Effector memory CD8-positive, alpha-beta T cell (primary cell): ENCODE measurements at regions not wholly inside any gene's neighbourhood (a gene's known extent, or its start where the extent isn't known, plus 50 kb on each side); places are given as distances from the start of the nearest gene placed in this dataset.

ENCODE experiments used
- ATAC-seq: fragments of 150-1000 bp; cut with Tn5 transposase; replicated peaks from 2 replicates; pipeline ENCODE4 v1.10.0; 2021; ENCODE audit warnings: mild to moderate bottlenecking, moderate library complexity
- DNase-seq, 3 experiments: peaks; one replicate each; pipeline ENCODE4 v3.0.0; 2021
- H3K27ac Mint-ChIP-seq, 2 donors: one replicate each; pipeline ENCODE4 v1.8.0; 2022; ENCODE audit warnings: mild to moderate bottlenecking in 2 of 2, mixed read lengths in 2 of 2, moderate library complexity in 2 of 2
- H3K27me3 Mint-ChIP-seq, 2 donors: one replicate each; pipeline ENCODE4 v1.8.0; 2022; ENCODE audit warnings: mixed read lengths in 2 of 2
- H3K36me3 Mint-ChIP-seq: one replicate; pipeline ENCODE4 v1.8.0; 2022; ENCODE audit warnings: mild to moderate bottlenecking, moderate library complexity, mixed read lengths; ENCODE audit not compliant: insufficient read depth
- H3K4me1 Mint-ChIP-seq, 2 donors: one replicate each; pipeline ENCODE4 v1.8.0; 2022; ENCODE audit warnings: low read depth in 2 of 2, mixed read lengths in 2 of 2
- H3K4me3 Mint-ChIP-seq, 2 donors: one replicate each; pipeline ENCODE4 v1.8.0; 2022; ENCODE audit warnings: mild to moderate bottlenecking in 2 of 2, mixed read lengths in 2 of 2, moderate library complexity in 2 of 2
- H3K9me3 Mint-ChIP-seq, 2 donors: one replicate each; pipeline ENCODE4 v1.8.0; 2022; ENCODE audit warnings: mixed read lengths in 2 of 2

DNA sequence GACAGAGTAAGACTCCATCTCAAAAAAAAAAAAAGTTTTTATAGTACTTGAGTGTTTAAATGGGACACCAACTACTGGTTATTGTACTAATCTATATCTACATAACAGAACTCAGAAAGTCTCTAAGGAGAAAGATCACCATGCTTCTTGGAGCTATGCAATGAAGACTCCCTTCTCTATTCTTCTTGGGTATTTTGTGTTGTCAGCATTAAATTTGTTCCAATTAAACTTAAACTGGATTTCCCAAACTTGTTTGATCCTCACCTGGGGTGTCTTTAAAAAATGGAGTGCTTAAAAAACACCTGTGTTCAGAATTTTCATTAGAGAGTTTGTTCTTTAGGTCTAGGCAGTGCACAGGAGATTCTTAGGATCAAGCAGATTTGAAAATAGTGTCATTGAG is 536.0 kb downstream of the GATA3 start:
- Mint-ChIP-seq H3K4me3 (no peak overlapping the region), H3K4me1 (no peaks in the 10 kb centered on the region), H3K27me3 (peaks cover 42 to 59% of the 10 kb centered on the region in 2 donors), H3K27ac (no peak overlapping the region), H3K36me3 (no peaks in the 10 kb centered on the region), H3K9me3 (no peaks in the 10 kb centered on the region)
- no peak for DNase-seq
- no peak for ATAC-seq

DNA sequence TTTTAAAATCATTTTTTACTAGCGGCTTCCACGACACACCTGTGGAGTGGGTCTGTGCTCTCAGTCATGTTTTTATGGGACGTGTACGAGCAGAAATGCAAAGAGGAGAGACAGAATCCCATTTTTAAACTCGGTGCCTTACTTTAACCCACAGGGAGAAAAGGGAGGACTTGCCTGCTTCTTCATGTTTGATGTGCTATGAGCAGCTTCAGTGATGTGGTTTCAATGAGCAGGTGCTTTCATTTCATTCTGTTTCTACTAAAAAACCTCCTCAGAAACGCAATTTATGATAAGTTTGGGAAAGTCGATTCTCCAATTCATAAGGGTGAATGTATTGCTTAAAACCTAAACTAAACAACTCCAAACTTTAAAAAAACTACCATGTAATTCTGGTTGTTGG is 537.2 kb downstream of the GATA3 start:
- Mint-ChIP-seq H3K36me3 (no peaks in the 10 kb centered on the region), H3K9me3 (no peaks in the 10 kb centered on the region), H3K27me3 (peaks cover 42 to 59% of the 10 kb centered on the region in 2 donors), H3K4me3 (no peak overlapping the region), H3K4me1 (no peaks in the 10 kb centered on the region), H3K27ac (no peak overlapping the region)
- ATAC-seq = no peak
- DNase-seq = no peak

DNA sequence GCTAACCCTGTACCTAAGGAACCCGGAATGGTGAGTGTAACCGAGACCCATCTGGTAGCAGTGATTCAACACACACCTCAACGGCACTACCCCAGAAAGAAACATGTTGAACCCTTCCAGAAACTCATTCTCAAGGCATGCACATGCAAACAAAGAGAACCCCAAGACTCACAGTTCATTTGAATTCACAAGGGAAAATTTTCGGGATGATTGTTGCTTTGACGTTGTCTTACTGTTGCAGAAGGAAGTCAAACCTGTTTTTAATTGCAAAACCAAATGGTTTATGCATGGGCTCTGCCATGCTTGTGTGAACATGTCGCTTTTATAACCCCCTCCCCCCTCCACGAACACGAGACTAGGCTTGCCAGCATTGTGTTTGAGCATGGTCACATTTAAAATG is 539.7 kb downstream of the GATA3 start:
- Mint-ChIP-seq H3K4me1 (no peaks in the 10 kb centered on the region), H3K36me3 (no peaks in the 10 kb centered on the region), H3K27me3 (peaks cover 18 to 39% of the 10 kb centered on the region in 2 donors), H3K4me3 (no peak overlapping the region), H3K27ac (no peak overlapping the region), H3K9me3 (no peaks in the 10 kb centered on the region)
- ATAC-seq (no peak), DNase-seq (no peak)

DNA sequence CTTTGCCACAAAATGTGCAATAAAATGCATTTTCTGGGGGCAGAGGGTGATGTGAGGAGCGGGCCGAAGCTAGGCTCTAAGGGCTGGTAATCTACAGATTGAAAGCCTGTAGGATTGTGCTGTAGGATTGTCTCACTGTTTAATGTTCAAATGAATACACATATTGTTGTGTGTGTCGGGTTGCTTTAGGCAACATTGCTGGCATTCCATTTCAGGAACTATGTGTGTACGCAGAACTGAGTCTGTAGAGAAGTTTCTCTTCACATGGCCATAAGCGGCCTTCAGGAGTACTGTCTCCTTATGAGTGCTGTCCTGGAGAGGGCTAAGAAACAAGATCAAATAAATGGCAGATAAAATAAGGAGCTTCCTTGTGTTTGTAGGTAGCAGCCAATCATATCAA is 540.2 kb downstream of the GATA3 start:
- H3K4me1 Mint-ChIP-seq = no peaks in the 10 kb centered on the region
- ATAC-seq = no peak
- no peak overlapping the region for H3K27ac Mint-ChIP-seq
- H3K27me3 Mint-ChIP-seq = peaks cover 15 to 41% of the 10 kb centered on the region in 2 donors
- no peaks in the 10 kb centered on the region for H3K9me3 Mint-ChIP-seq
- H3K36me3 Mint-ChIP-seq = no peaks in the 10 kb centered on the region
- H3K4me3 Mint-ChIP-seq = no peak overlapping the region
- DNase-seq = no peak

DNA sequence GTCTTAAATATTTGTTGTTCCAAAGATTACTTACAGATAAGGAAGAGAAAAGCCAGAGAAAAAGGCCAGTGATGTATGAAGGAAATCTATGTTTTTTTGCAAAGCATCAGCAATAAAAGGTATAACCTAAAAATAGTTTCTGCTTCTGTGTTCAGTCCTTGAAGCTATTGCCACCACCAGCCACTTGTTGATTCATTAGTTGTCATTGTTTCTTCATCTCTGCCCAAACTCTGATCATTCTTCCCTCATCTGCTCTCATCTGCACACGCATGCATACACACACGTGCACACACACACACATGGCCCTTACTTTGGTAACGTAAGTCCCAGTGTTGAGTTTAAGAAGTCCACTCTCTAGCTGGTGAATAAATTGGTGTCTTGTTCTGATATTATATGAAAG is 540.7 kb downstream of the GATA3 start:
- no peak for ATAC-seq
- Mint-ChIP-seq H3K36me3 (no peaks in the 10 kb centered on the region), H3K9me3 (no peaks in the 10 kb centered on the region), H3K4me3 (no peak overlapping the region), H3K4me1 (no peaks in the 10 kb centered on the region), H3K27ac (no peak overlapping the region), H3K27me3 (peaks cover 10 to 44% of the 10 kb centered on the region in 2 donors)
- no peak for DNase-seq

DNA sequence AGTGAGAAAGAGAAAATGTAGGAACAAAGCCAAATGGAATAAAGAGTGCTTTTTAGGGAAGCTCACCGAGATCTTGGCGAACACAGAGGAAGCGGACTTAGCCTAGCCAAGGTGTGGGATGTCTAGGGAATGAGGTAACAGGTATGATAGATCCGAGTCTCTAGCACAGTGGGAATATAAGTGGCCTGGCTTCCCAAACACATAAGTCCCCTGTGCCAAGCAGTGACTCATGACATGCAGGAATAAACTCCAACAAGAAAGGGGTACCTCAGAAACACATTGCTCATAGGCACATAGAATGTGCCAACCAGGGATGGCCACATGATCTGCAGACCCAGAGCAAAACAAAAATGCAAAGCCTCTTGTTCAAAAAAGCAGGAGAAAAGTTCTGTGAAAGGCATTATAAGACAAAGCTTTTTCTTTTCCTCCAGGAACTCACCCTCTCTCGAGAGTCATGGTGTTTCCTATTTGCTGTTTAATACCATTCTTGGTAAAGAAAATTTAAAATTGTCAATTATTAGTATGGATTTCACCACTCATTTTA is 542.5 kb downstream of the GATA3 start:
- no peak for DNase-seq
- ATAC-seq = no peak
- H3K9me3 Mint-ChIP-seq = no peaks in the 10 kb centered on the region
- no peaks in the 10 kb centered on the region for H3K4me1 Mint-ChIP-seq
- no peaks in the 10 kb centered on the region for H3K36me3 Mint-ChIP-seq
- H3K4me3 Mint-ChIP-seq = no peak overlapping the region
- H3K27me3 Mint-ChIP-seq = peaks cover 8 to 29% of the 10 kb centered on the region in 2 donors
- no peak overlapping the region for H3K27ac Mint-ChIP-seq

DNA sequence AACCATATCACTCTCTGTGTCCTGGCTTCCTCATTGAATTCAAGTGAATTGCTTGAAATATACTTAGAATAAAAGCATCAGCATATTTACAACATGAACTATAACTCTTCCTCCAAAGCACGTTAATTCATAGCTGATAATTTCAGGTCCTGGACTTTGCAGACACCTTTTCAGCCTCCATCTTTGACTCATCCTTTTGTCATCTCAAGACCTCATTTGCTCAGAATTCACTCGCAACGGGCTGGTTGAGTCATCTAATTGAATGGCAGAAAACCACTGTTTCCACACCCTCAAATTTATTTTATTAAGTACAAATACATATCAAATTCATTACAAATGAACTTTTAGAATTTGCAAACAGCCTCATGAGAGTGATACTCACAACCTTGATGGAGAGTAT is 545.7 kb downstream of the GATA3 start:
- Mint-ChIP-seq H3K4me1 (no peaks in the 10 kb centered on the region), H3K27me3 (peaks cover 19 to 47% of the 10 kb centered on the region in 2 donors), H3K36me3 (no peaks in the 10 kb centered on the region), H3K9me3 (no peaks in the 10 kb centered on the region), H3K27ac (no peak overlapping the region), H3K4me3 (no peak overlapping the region)
- ATAC-seq (no peak), DNase-seq (no peak)

DNA sequence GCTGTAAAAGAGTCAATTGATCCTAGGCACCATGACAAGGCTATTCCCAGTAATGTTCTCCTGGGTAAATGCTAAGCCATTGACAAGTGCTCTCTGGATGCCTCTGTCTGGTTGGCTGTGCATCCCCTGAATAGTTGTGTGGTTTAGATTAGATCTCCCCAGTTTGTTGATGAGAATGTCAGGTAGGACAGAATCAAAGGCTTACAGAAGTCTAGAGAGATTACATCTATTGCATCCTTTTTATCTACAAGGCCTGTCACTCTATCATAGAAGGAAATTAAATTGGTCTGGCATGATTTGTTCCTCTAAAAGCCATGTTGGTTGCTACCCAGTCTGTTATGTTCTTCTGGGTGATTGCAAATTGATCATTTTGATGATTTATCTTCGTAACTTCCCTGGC is 548.3 kb downstream of the GATA3 start:
- ATAC-seq = no peak
- no peak overlapping the region for H3K27ac Mint-ChIP-seq
- peaks cover 33 to 42% of the 10 kb centered on the region in 2 donors for H3K27me3 Mint-ChIP-seq
- H3K9me3 Mint-ChIP-seq = no peaks in the 10 kb centered on the region
- no peaks in the 10 kb centered on the region for H3K36me3 Mint-ChIP-seq
- H3K4me1 Mint-ChIP-seq = no peaks in the 10 kb centered on the region
- DNase-seq = no peak
- H3K4me3 Mint-ChIP-seq = no peak overlapping the region

DNA sequence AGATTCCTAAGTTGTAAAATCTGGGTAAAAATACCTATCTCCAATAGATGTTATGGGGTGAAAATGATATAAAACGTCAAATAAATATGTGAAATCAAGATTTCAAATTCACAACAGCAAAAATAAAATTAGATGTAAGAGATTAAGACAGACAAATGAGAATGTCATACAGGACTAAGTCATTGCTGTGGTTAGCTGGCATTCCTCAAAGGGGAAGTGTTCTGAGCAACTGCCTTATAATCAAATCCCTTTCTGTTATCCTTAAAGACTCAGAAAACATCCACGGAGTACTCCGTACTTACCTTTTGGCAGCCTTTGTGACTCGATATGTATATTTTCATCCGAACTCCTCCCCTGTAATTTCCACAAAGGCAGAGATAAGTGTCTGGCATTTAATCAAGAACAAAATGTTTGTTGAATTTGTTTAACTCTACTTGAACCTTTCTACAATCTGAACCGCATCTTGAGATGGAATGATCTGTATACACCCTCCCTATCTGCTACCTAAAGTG is 559.6 kb downstream of the GATA3 start:
- Mint-ChIP-seq H3K9me3 (peaks cover 2 to 6% of the 10 kb centered on the region in 2 donors), H3K4me1 (no peaks in the 10 kb centered on the region), H3K36me3 (no peaks in the 10 kb centered on the region), H3K27me3 (peaks cover 20 to 28% of the 10 kb centered on the region in 2 donors), H3K4me3 (no peak overlapping the region), H3K27ac (no peak overlapping the region)
- ATAC-seq (no peak), DNase-seq (no peak)

DNA sequence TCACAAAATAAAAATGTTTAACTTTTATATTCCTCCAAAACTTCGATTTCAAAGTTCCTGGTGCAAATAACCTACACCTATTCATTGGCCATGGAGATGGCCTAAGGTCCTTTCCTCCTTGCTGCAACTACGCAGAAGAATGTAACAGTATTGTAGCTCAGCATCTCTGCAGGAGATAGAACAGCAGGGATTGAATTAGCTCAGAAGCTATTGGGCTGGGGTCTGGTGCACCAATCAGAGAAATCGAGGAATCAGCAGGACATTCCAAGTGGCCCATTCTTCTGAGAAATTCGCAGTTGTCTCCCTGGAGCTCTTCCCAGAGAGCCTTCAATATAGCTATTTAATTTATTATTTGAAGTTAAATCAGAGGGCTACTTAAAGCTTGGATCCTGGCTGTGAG is 560.6 kb downstream of the GATA3 start:
- Mint-ChIP-seq H3K4me3 (no peak overlapping the region), H3K4me1 (no peaks in the 10 kb centered on the region), H3K27me3 (peaks cover 20 to 38% of the 10 kb centered on the region in 2 donors), H3K9me3 (peaks cover 2 to 6% of the 10 kb centered on the region in 2 donors), H3K27ac (no peak overlapping the region), H3K36me3 (no peaks in the 10 kb centered on the region)
- no peak for DNase-seq
- no peak for ATAC-seq

DNA sequence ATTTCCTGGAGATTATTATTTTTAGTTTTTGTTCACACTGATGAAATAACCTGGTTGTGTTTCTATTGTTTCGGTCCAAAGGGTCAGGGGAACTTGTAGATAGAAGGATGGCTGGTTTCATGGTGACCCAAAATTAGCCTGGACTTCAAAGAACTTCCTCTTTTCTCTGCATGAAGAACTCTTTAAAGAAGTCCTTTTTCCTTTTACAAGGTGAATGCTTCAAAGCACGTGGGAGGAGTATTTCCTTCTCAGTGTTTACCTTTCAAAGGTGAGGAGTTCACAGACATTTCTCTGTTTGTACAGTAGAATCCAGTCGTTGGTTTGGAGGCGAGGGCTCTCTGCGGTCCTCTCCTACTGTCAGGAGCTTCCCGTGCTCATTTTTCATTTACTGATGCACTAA is 561.7 kb downstream of the GATA3 start:
- DNase-seq (no peak), ATAC-seq (no peak)
- Mint-ChIP-seq H3K27ac (no peak overlapping the region), H3K36me3 (no peaks in the 10 kb centered on the region), H3K9me3 (peaks cover 2 to 6% of the 10 kb centered on the region in 2 donors), H3K27me3 (peaks cover 20 to 38% of the 10 kb centered on the region in 2 donors), H3K4me1 (no peaks in the 10 kb centered on the region), H3K4me3 (no peak overlapping the region)

DNA sequence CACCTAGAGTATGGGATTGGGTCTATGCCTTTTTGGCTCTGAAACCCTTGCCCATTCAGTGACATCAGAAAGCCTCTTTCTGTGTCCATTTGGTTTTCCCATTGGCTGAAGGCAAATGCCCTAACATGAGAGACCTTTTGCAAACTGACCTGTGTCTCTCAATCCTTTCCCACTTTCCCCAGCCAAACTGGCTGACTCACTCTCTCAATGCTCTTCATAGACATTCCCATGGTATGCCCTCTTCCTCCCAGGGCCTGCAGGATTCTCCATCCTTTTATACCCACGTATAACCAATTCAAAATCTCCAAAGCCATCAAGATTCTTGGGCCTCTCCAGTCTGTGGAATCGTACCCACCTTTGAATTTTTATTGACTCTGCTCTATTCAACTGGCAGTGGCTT is 563.3 kb downstream of the GATA3 start:
- Mint-ChIP-seq H3K9me3 (no peaks in the 10 kb centered on the region), H3K4me1 (no peaks in the 10 kb centered on the region), H3K27me3 (peaks cover 14 to 48% of the 10 kb centered on the region in 2 donors), H3K36me3 (no peaks in the 10 kb centered on the region), H3K27ac (no peak overlapping the region), H3K4me3 (no peak overlapping the region)
- ATAC-seq = no peak
- DNase-seq = no peak

DNA sequence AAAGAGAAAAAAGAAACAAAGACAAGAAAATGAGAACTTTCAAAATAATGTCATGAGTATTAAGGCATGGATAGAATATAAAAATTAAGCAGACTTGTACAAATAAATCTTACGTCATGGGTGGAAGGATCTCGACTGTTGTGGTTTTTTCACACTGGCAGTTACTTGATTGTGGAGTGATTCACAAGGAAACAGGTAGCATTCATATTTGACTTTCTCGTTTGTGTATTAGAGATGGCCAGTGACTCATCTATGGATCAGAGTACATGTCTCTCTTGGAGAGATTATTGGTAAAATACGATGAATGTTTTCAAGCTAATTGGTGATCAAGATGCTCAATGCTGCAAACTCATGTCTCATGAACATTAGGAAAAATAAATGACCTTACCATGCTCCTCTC is 564.3 kb downstream of the GATA3 start:
- H3K4me1 Mint-ChIP-seq = no peaks in the 10 kb centered on the region
- DNase-seq (no peak), ATAC-seq (no peak)
- H3K9me3 Mint-ChIP-seq = no peaks in the 10 kb centered on the region
- no peak overlapping the region for H3K4me3 Mint-ChIP-seq
- H3K36me3 Mint-ChIP-seq = no peaks in the 10 kb centered on the region
- H3K27ac Mint-ChIP-seq = no peak overlapping the region
- H3K27me3 Mint-ChIP-seq = peaks cover 10 to 48% of the 10 kb centered on the region in 2 donors

DNA sequence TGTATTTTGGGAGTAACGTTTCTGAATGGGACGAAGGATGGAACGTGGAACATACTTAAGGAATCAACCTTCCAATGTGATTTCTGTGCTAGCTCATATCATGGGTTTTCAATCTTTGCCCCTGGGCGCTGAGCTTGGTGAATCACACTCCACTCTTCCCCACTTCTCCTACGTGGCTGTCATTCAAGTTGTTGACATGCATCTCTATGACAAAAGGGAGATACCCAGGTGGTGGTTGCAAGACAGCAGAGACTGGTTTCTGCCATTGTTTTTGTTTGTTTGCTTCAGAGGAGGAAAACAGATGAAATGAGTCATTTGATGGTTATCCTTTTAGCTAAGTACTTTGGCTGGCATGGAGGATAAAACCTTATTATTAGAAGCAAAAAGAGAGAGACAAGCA is 573.9 kb downstream of the GATA3 start:
- no peaks in the 10 kb centered on the region for H3K4me1 Mint-ChIP-seq
- H3K36me3 Mint-ChIP-seq = no peaks in the 10 kb centered on the region
- no peak overlapping the region for H3K27ac Mint-ChIP-seq
- H3K9me3 Mint-ChIP-seq = no peaks in the 10 kb centered on the region
- H3K27me3 Mint-ChIP-seq = peaks cover 28% of the 10 kb centered on the region in 2 donors
- no peak overlapping the region for H3K4me3 Mint-ChIP-seq
- ATAC-seq (no peak), DNase-seq (no peak)

DNA sequence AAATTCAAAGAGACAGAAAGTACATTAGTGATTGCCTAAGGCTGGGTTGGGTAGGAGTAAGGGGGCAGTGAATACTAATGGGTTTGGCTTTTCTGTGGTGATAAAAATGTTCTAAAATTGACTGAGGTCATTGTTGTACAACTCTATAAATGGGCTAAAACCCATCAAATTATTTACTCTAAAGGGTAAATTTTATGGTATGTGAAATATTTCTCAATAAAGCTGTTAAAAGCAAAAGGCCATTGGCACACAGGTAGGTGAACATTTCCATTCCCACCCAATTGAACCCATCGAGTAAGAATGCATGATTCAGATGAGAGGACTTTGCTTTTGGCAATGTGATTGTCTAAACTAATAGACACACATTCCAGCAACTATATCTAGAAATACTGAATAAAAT is 579.4 kb downstream of the GATA3 start:
- ATAC-seq = no peak
- Mint-ChIP-seq H3K9me3 (no peaks in the 10 kb centered on the region), H3K27ac (no peak overlapping the region), H3K36me3 (no peaks in the 10 kb centered on the region), H3K4me1 (no peaks in the 10 kb centered on the region), H3K4me3 (no peak overlapping the region), H3K27me3 (peaks cover 22 to 35% of the 10 kb centered on the region in 2 donors)
- no peak for DNase-seq
